ENCODE measurements at regions not wholly inside any gene's neighbourhood (a gene's known extent, or its start where the extent isn't known, plus 50 kb on each side); places are given as distances from the start of the nearest gene placed in this dataset.

GRCh38 chr5:9957214-9957613 is 292.5 kb downstream of the ATPSCKMT start:
- no peak overlapping the region for H3K4me3 ChIP-seq (replicated peaks in 1 of 2; ENCODE audit: low read depth in 1 of 2, low read length in 2 of 2)
- POLR2A ChIA-PET, result no interaction called here
- peaks cover 5% of the 10 kb centered on the region; the same call in 1 of the 2 replicates for H3K27me3 ChIP-seq (ENCODE audit: insufficient read depth, low read length)
- no peak overlapping the region for H2AFZ ChIP-seq (ENCODE audit: low read depth, low read length, poor library complexity, severe bottlenecking)
- H3K4me2 ChIP-seq (ENCODE audit: low read length), result no peak overlapping the region
- no peak for ATAC-seq
- H3K27ac ChIP-seq (ENCODE audit: low read depth, low read length), result no peak overlapping the region
- no peak overlapping the region for H3K9ac ChIP-seq (ENCODE audit: low read length)
- no peaks in the 10 kb centered on the region for H3K4me1 ChIP-seq (ENCODE audit: control insufficient read depth in 1 of 2, insufficient read depth in 2 of 2, low read length in 2 of 2)
- intact Hi-C loops (cut with micrococcal nuclease), result no loop called here
- no TSS peak for BruUV-seq (replicated peaks)
- RAD21 ChIA-PET (ENCODE audit: low non-redundant PET in 1 of 2, low total read pairs in 2 of 2, uncharacterized antibody in 2 of 2, unreplicated experiment in 2 of 2), result no interaction called here
- no peaks in the 10 kb centered on the region for H3K9me2 ChIP-seq (ENCODE audit: insufficient read depth)
- no peak for TF ChIP-seq RAD21 (IDR thresholded peaks at IDR 0.05; ENCODE audit: low read depth)
- TF ChIP-seq SRF (IDR thresholded peaks at IDR 0.05; ENCODE audit: low read depth), result no peak
- TF ChIP-seq ELF1 (IDR thresholded peaks at IDR 0.05; ENCODE audit: borderline replicate concordance, low read depth), result no peak
- no peak for TF ChIP-seq ZNF274 (IDR thresholded peaks at IDR 0.05; ENCODE audit: low read depth, low read length)
- no peak for TF ChIP-seq JUND (IDR thresholded peaks at IDR 0.05)
- TF ChIP-seq REST (IDR thresholded peaks at IDR 0.05; ENCODE audit: low read depth), result no peak
- TF ChIP-seq EZH2 (IDR thresholded peaks at IDR 0.05), result no peak
- TF ChIP-seq CEBPB (IDR thresholded peaks at IDR 0.05; ENCODE audit: low read depth), result no peak
- no peak for TF ChIP-seq EZH2phosphoT487 (IDR thresholded peaks at IDR 0.05; ENCODE audit: borderline replicate concordance)
- TF ChIP-seq ZFX (IDR thresholded peaks at IDR 0.05), result no peak
- no peak for TF ChIP-seq TCF7L2 (IDR thresholded peaks at IDR 0.05; ENCODE audit: borderline replicate concordance, extremely low read depth, insufficient read depth, insufficient read length)
- TF ChIP-seq SIN3A (IDR thresholded peaks at IDR 0.05; ENCODE audit: low read depth), result no peak
- TF ChIP-seq ZBTB33 (IDR thresholded peaks at IDR 0.05; ENCODE audit: extremely low read depth, insufficient replicate concordance, low read length), result no peak
- TF ChIP-seq SP1 (IDR thresholded peaks at IDR 0.05; ENCODE audit: low read depth), result no peak
- TF ChIP-seq YY1 (IDR thresholded peaks at IDR 0.05; ENCODE audit: extremely low read depth, insufficient replicate concordance, low read depth, low read length), result no peak
- TF ChIP-seq, protein P1, sequence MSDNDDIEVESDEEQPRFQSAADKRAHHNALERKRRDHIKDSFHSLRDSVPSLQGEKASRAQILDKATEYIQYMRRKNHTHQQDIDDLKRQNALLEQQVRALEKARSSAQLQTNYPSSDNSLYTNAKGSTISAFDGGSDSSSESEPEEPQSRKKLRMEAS (IDR thresholded peaks at IDR 0.05), result no peak
- TF ChIP-seq, protein P2, sequence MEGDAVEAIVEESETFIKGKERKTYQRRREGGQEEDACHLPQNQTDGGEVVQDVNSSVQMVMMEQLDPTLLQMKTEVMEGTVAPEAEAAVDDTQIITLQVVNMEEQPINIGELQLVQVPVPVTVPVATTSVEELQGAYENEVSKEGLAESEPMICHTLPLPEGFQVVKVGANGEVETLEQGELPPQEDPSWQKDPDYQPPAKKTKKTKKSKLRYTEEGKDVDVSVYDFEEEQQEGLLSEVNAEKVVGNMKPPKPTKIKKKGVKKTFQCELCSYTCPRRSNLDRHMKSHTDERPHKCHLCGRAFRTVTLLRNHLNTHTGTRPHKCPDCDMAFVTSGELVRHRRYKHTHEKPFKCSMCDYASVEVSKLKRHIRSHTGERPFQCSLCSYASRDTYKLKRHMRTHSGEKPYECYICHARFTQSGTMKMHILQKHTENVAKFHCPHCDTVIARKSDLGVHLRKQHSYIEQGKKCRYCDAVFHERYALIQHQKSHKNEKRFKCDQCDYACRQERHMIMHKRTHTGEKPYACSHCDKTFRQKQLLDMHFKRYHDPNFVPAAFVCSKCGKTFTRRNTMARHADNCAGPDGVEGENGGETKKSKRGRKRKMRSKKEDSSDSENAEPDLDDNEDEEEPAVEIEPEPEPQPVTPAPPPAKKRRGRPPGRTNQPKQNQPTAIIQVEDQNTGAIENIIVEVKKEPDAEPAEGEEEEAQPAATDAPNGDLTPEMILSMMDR (IDR thresholded peaks at IDR 0.05 in 2 of 3, conservative IDR thresholded peaks at IDR 0.05 in 1 of 3; ENCODE audit: borderline replicate concordance in 1 of 3, insufficient read depth in 1 of 3, low read depth in 2 of 3, low read length in 2 of 3), result no peak
- TF ChIP-seq EGR1 (IDR thresholded peaks at IDR 0.05; ENCODE audit: low read depth), result no peak
- no peak for TF ChIP-seq CBX3 (IDR thresholded peaks at IDR 0.05; ENCODE audit: low read depth)
- CTCF ChIA-PET, result no interaction called here
- H4K20me1 ChIP-seq (ENCODE audit: insufficient read depth), result no peaks in the 10 kb centered on the region
- H3K9me3 ChIP-seq (ENCODE audit: control insufficient read depth in 1 of 2, insufficient read depth in 1 of 2, low read depth in 1 of 2, low read length in 2 of 2), result no peaks in the 10 kb centered on the region
- DNase-seq (ENCODE audit: low read depth, low spot score), result no peak
- no peaks in the 10 kb centered on the region for H3K36me3 ChIP-seq (ENCODE audit: control insufficient read depth in 1 of 2, insufficient read depth in 2 of 2, low read length in 2 of 2)
- no peaks in the 10 kb centered on the region for H3K79me2 ChIP-seq (ENCODE audit: insufficient read depth, low read length)
